SK-N-SH (cell line): ENCODE measurements at regions not wholly inside any gene's neighbourhood (a gene's known extent, or its start where the extent isn't known, plus 50 kb on each side); places are given as distances from the start of the nearest gene placed in this dataset.

Experiments used
- CTCF ChIA-PET: fragments of 300-600, 350-600 bp; formaldehyde crosslinking; extraction: SDS; loops from one replicate; lab custom pipeline; 2021; lab: Yijun Ruan, JAX
- POLR2A ChIA-PET: fragments of 350-600 bp; sonication (Branson Sonifier 250); formaldehyde crosslinking; extraction: SDS; loops from one replicate; lab custom pipeline; 2020; ENCODE audit warnings: antibody characterized with exemption, inconsistent platforms; lab: Yijun Ruan, JAX
- DNase-seq: peaks from one replicate; pipeline ENCODE4 v3.0.0; 2012
- H2AFZ ChIP-seq: fragments of 200-600 bp; sonication (generic); 2 replicates; pipeline ENCODE4 v1.8.1; 2016; ENCODE audit warnings: antibody characterized with exemption, mild to moderate bottlenecking, low read depth
- H3F3A ChIP-seq: fragments of 200-600 bp; sonication (generic); replicated peaks from 2 replicates; pipeline ENCODE3; 2016; ENCODE audit warnings: antibody characterized with exemption, mild to moderate bottlenecking; ENCODE audit not compliant: insufficient read depth
- H3K27ac ChIP-seq, 2 experiments: fragments of 200-500 bp in 1 of 2; fragments of 200-600 bp in 1 of 2; sonication (Bioruptor generic) in 1 of 2; sonication (generic), shearing (Covaris generic) in 1 of 2; 2 replicates each; pipeline versions ENCODE4 v1.5.1 to v1.6.1; 2014 to 2016; ENCODE audit warnings: low read depth in 2 of 2, inconsistent platforms in 1 of 2, low read length in 1 of 2, mild to moderate bottlenecking in 1 of 2, mixed read lengths in 1 of 2
- H3K27me3 ChIP-seq: fragments of 200-600 bp; sonication (generic), shearing (Covaris generic); 2 replicates; pipeline ENCODE4 v1.6.1; 2016; ENCODE audit warnings: mixed run types; ENCODE audit not compliant: insufficient read depth
- H3K36me3 ChIP-seq, 2 experiments: fragments of 200-500 bp in 1 of 2; fragments of 200-600 bp in 1 of 2; sonication (Bioruptor generic) in 1 of 2; sonication (generic) in 1 of 2; replicated peaks in 1 of 2; 2 replicates each; pipeline versions ENCODE3 to v1.5.1; 2014 to 2016; ENCODE audit warnings: low read length in 1 of 2, mild to moderate bottlenecking in 1 of 2; ENCODE audit not compliant: insufficient read depth in 2 of 2, control insufficient read depth in 1 of 2
- H3K4me1 ChIP-seq, 2 experiments: fragments of 200-500 bp in 1 of 2; fragments of 200-600 bp in 1 of 2; sonication (Bioruptor generic) in 1 of 2; sonication (generic), shearing (Covaris generic) in 1 of 2; 2 replicates each; pipeline versions ENCODE4 v1.5.1 to v1.6.1; 2014 to 2016; ENCODE audit warnings: low read depth in 1 of 2, low read length in 1 of 2, mixed run types in 1 of 2; ENCODE audit not compliant: insufficient read depth in 2 of 2, control insufficient read depth in 1 of 2
- H3K4me2 ChIP-seq: fragments of 200-600 bp; sonication (generic), shearing (Covaris generic); 2 replicates; pipeline ENCODE4 v1.6.1; 2017; ENCODE audit warnings: mixed run types
- H3K4me3 ChIP-seq, 2 experiments: fragments of 200-500 bp in 1 of 2; fragments of 200-600 bp in 1 of 2; sonication (Bioruptor generic) in 1 of 2; sonication (generic), shearing (Covaris generic) in 1 of 2; 2 replicates each; pipeline versions ENCODE4 v1.5.1 to v1.8.1; 2014 to 2016; ENCODE audit warnings: low read depth in 2 of 2, inconsistent platforms in 1 of 2, low read length in 1 of 2, mild to moderate bottlenecking in 1 of 2, mixed read lengths in 1 of 2, moderate library complexity in 1 of 2
- H3K79me2 ChIP-seq: fragments of 200-600 bp; sonication (generic); 2 replicates; pipeline ENCODE4 v1.8.1; 2017; ENCODE audit warnings: mild to moderate bottlenecking; ENCODE audit not compliant: insufficient read depth
- H3K9ac ChIP-seq: fragments of 200-600 bp; sonication (generic); 2 replicates; pipeline ENCODE4 v1.6.1; 2017; ENCODE audit warnings: mixed run types
- H3K9me2 ChIP-seq: fragments of 200-600 bp; sonication (generic); 2 replicates; pipeline ENCODE4 v1.6.1; 2017; ENCODE audit warnings: mixed run types
- H3K9me3 ChIP-seq: fragments of 200-600 bp; sonication (generic); 2 replicates; pipeline ENCODE4 v1.6.1; 2017; ENCODE audit warnings: mixed run types, mild to moderate bottlenecking, moderate library complexity
- H4K20me1 ChIP-seq: fragments of 200-600 bp; sonication (generic); 2 replicates; pipeline ENCODE4 v1.6.1; 2017; ENCODE audit warnings: mild to moderate bottlenecking, mixed run types; ENCODE audit not compliant: insufficient read depth
- EP300 ChIP-seq, 2 experiments: IDR thresholded peaks; 2 replicates each; pipeline versions ENCODE4 v1.4.0 to v1.6.1; 2012; ENCODE audit warnings: borderline replicate concordance in 1 of 2, low read depth in 1 of 2, low read length in 1 of 2
- EZH2phosphoT487 ChIP-seq: fragments of 200-600 bp; sonication (generic); IDR thresholded peaks from 2 replicates; pipeline ENCODE4 v1.6.1; 2017; ENCODE audit warnings: low read depth, mixed run types, mild to moderate bottlenecking, antibody characterized with exemption, moderate library complexity, borderline replicate concordance
- FOSL2 ChIP-seq: IDR thresholded peaks from 2 replicates; pipeline ENCODE4 v1.4.0; 2012; ENCODE audit warnings: low read depth, mild to moderate bottlenecking, moderate library complexity, borderline replicate concordance
- FOXJ3 ChIP-seq: sonication (generic); formaldehyde crosslinking; IDR thresholded peaks from 2 replicates; pipeline ENCODE4 v1.5.1; 2020; ENCODE audit warnings: mild to moderate bottlenecking, missing genetic modification reagents
- FOXM1 ChIP-seq: IDR thresholded peaks from 2 replicates; pipeline ENCODE4 v1.4.0; 2012; ENCODE audit warnings: low read depth, mild to moderate bottlenecking
- JUND ChIP-seq: IDR thresholded peaks from 2 replicates; pipeline ENCODE4 v1.4.0; 2012
- NRF1 ChIP-seq: IDR thresholded peaks from 2 replicates; pipeline ENCODE4 v1.6.1; 2012; ENCODE audit warnings: low read depth, mild to moderate bottlenecking, low read length
- POLR2AphosphoS5 ChIP-seq: IDR thresholded peaks from 2 replicates; pipeline ENCODE4 v1.6.1; 2012; ENCODE audit warnings: low read depth, low read length
- RCOR1 ChIP-seq: fragments of 150-350 bp; IDR thresholded peaks from 2 replicates; pipeline ENCODE4 v1.6.1; 2017; ENCODE audit warnings: antibody characterized with exemption, low read length
- REST ChIP-seq: IDR thresholded peaks from 2 replicates; pipeline ENCODE4 v1.6.1; 2012; ENCODE audit warnings: mild to moderate bottlenecking, low read depth, low read length, moderate library complexity
- SIN3A ChIP-seq: IDR thresholded peaks from 2 replicates; pipeline ENCODE4 v1.6.1; 2012; ENCODE audit warnings: low read depth, mild to moderate bottlenecking, low read length, moderate library complexity, borderline replicate concordance
- TEAD4 ChIP-seq: IDR thresholded peaks from 2 replicates; pipeline ENCODE4 v1.4.0; 2012; ENCODE audit warnings: mild to moderate bottlenecking, borderline replicate concordance; ENCODE audit not compliant: insufficient read depth
- ZBTB33 ChIP-seq: IDR thresholded peaks from 2 replicates; pipeline ENCODE4 v1.4.0; 2012; ENCODE audit warnings: low read depth, borderline replicate concordance
- WGBS: methylation state at CpG from one replicate; pipeline ENCODE4 v1.1.6; 2017; ENCODE audit warnings: low lambda C conversion rate; 5-methylcytosine and 5-hydroxymethylcytosine counted together
- TF ChIP-seq, protein P1 (sequence below): IDR thresholded peaks from 2 replicates; pipeline ENCODE4; 2012
- TF ChIP-seq, protein P2 (sequence below): IDR thresholded peaks from 2 replicates; pipeline ENCODE4 v1.4.0; 2012; ENCODE audit warnings: low read depth
- TF ChIP-seq, protein P3 (sequence below): IDR thresholded peaks from 2 replicates; pipeline ENCODE4 v1.4.0; 2012; ENCODE audit warnings: low read depth, borderline replicate concordance

- CTCF ChIA-PET = interaction anchor here (0.5 to 1.3 kb wide), 4 partner anchors 10 to 123 kb away, joined by 3 read pairs; no protein-coding TSS in a partner anchor
- H3K27ac ChIP-seq = no peak overlapping the region
- TF ChIP-seq FOXM1 = no peak
- TF ChIP-seq REST = no peak
- TF ChIP-seq, protein P1, sequence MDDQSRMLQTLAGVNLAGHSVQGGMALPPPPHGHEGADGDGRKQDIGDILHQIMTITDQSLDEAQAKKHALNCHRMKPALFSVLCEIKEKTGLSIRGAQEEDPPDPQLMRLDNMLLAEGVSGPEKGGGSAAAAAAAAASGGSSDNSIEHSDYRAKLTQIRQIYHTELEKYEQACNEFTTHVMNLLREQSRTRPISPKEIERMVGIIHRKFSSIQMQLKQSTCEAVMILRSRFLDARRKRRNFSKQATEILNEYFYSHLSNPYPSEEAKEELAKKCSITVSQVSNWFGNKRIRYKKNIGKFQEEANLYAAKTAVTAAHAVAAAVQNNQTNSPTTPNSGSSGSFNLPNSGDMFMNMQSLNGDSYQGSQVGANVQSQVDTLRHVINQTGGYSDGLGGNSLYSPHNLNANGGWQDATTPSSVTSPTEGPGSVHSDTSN = no peak
- no peak for TF ChIP-seq NRF1
- TF ChIP-seq JUND = no peak
- TF ChIP-seq FOXJ3 (CRISPR knock-in tag) = no peak
- no peak for TF ChIP-seq EZH2phosphoT487
- no peak for TF ChIP-seq POLR2AphosphoS5
- TF ChIP-seq ZBTB33 = no peak
- TF ChIP-seq RCOR1 = no peak
- TF ChIP-seq SIN3A = no peak
- TF ChIP-seq, protein P2, sequence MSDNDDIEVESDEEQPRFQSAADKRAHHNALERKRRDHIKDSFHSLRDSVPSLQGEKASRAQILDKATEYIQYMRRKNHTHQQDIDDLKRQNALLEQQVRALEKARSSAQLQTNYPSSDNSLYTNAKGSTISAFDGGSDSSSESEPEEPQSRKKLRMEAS = no peak
- TF ChIP-seq, protein P3, sequence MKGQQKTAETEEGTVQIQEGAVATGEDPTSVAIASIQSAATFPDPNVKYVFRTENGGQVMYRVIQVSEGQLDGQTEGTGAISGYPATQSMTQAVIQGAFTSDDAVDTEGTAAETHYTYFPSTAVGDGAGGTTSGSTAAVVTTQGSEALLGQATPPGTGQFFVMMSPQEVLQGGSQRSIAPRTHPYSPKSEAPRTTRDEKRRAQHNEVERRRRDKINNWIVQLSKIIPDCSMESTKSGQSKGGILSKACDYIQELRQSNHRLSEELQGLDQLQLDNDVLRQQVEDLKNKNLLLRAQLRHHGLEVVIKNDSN = no peak
- no peak for TF ChIP-seq EP300 (IDR thresholded peaks at IDR 0.05; ENCODE audit: borderline replicate concordance in 1 of 2, low read depth in 1 of 2, low read length in 1 of 2)
- no peak for TF ChIP-seq FOSL2
- TF ChIP-seq TEAD4 = no peak
- no peak overlapping the region for H3K4me3 ChIP-seq
- no peaks in the 10 kb centered on the region for H3K9me2 ChIP-seq
- 52% methylated on average over 14 of the region's 14 CpGs for WGBS
- DNase-seq = no peak
- no peaks in the 10 kb centered on the region for H3F3A ChIP-seq
- no peak overlapping the region for H2AFZ ChIP-seq
- H3K79me2 ChIP-seq = no peaks in the 10 kb centered on the region
- peaks cover 0 to 38% of the 10 kb centered on the region in 2 experiments; a peak in 2 of 4 replicates for H3K4me1 ChIP-seq
- H3K9me3 ChIP-seq = no peaks in the 10 kb centered on the region
- POLR2A ChIA-PET = no interaction called here
- H3K27me3 ChIP-seq = peaks cover 10% of the 10 kb centered on the region; the same call in 1 of the 2 replicates
- H4K20me1 ChIP-seq = no peaks in the 10 kb centered on the region
- H3K9ac ChIP-seq = no peak overlapping the region
- no peak overlapping the region for H3K4me2 ChIP-seq
- no peaks in the 10 kb centered on the region for H3K36me3 ChIP-seq
Observed at GRCh38 chr11:119985551-119985950, 152.4 kb downstream of the TRIM29 start.
